ENCODE measurements at regions not wholly inside any gene's neighbourhood (a gene's known extent, or its start where the extent isn't known, plus 50 kb on each side); places are given as distances from the start of the nearest gene placed in this dataset.

DNA sequence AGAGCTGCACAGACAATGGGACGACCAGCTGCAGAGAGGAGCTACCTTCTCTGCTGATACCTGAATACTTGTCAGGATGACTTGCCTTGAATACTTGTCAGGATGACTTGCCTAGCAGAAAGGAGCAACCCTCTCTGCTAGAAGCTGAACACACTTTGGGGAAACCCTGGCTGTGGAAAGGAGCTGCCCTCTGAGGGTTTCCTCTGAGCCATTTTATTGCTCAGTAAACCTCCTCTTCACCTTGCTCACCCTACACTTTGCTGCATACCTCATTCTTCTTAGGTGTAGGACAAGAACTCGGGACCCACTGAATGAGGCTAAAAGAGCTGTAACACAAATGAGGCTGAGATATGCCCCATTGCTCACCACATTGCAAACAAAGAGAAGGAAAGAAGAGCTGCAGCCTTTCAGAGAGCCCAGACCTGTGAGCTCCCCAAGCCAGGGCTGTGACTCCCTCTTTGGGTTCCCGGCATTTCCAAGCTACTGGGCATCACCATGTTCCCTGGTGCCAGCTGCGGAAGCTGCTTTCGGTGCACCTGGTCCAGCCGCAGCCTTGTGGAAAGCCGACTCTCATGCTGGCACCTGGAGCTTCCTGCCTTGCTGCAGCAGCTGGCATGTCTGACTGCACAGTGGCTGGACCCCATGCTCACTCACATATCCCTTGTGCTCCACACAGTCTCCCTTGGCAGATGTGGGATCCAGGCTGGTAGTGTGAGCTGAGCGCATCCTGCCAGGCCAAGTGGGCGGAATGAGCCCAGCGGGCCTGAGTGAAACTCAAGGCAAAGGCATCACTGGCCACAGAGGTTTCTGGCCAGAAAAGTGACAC lies 106.7 kb upstream of the AHI1 start:
- TF ChIP-seq CTCF (conservative IDR thresholded peaks at IDR 0.05 in 1 of 2, IDR thresholded peaks at IDR 0.05 in 1 of 2; ENCODE audit: low read depth in 1 of 2, low read length in 2 of 2) = no peak
- TF ChIP-seq EZH2 (IDR thresholded peaks at IDR 0.05; ENCODE audit: low read length, missing control alignments) = no peak
- no peaks in the 10 kb centered on the region for H3K9me3 ChIP-seq (ENCODE audit: control insufficient read depth, insufficient read depth, low read depth, low read length)

GRCh38 chr6:135605278-135605790 lies 107.8 kb upstream of the AHI1 start:
- H3K4me2 ChIP-seq (ENCODE audit: extremely low read depth, insufficient read depth, low read length) = no peak overlapping the region
- DNase-seq (ENCODE audit: low read depth in 2 of 2) = no peak
- no peaks in the 10 kb centered on the region for H3K4me1 ChIP-seq (ENCODE audit: control insufficient read depth, extremely low read depth, insufficient read depth, low read length)
- no peaks in the 10 kb centered on the region for H3K27me3 ChIP-seq (ENCODE audit: control insufficient read depth, insufficient read depth, low read length)
- no peak for TF ChIP-seq EZH2 (IDR thresholded peaks at IDR 0.05; ENCODE audit: low read length, missing control alignments)
- no peak for TF ChIP-seq CTCF (conservative IDR thresholded peaks at IDR 0.05 in 1 of 2, IDR thresholded peaks at IDR 0.05 in 1 of 2; ENCODE audit: low read depth in 1 of 2, low read length in 2 of 2)
- H3K4me3 ChIP-seq (replicated peaks in 1 of 4; ENCODE audit: control extremely low read depth in 1 of 4, insufficient read depth in 1 of 4, low read depth in 3 of 4, low read length in 4 of 4) = no peak overlapping the region
- H4K20me1 ChIP-seq (ENCODE audit: control insufficient read depth, extremely low read depth, insufficient read depth, low read length) = no peaks in the 10 kb centered on the region
- H3K36me3 ChIP-seq (ENCODE audit: control insufficient read depth, insufficient read depth, low read length) = no peaks in the 10 kb centered on the region
- H3K27ac ChIP-seq (ENCODE audit: insufficient read depth, low read length) = no peak overlapping the region
- no peaks in the 10 kb centered on the region for H3K9me3 ChIP-seq (ENCODE audit: control insufficient read depth, insufficient read depth, low read depth, low read length)
- no peak overlapping the region for H3K9ac ChIP-seq (ENCODE audit: insufficient read depth, low read length)
- H3K79me2 ChIP-seq (ENCODE audit: control insufficient read depth, insufficient read depth, low read length) = no peaks in the 10 kb centered on the region
- no peak overlapping the region for H2AFZ ChIP-seq (ENCODE audit: low read length)

More for the DNA sequence above, 106.7 kb upstream of the AHI1 start:
- no peak overlapping the region for H3K9ac ChIP-seq (ENCODE audit: insufficient read depth, low read length)
- no peak overlapping the region for H2AFZ ChIP-seq (ENCODE audit: low read length)
- no peaks in the 10 kb centered on the region for H4K20me1 ChIP-seq (ENCODE audit: control insufficient read depth, extremely low read depth, insufficient read depth, low read length)
- no peaks in the 10 kb centered on the region for H3K36me3 ChIP-seq (ENCODE audit: control insufficient read depth, insufficient read depth, low read length)
- H3K27ac ChIP-seq (ENCODE audit: insufficient read depth, low read length) = no peak overlapping the region
- no peak overlapping the region for H3K4me2 ChIP-seq (ENCODE audit: extremely low read depth, insufficient read depth, low read length)
- DNase-seq (ENCODE audit: low read depth in 2 of 2) = no peak
- H3K4me3 ChIP-seq (replicated peaks in 1 of 4; ENCODE audit: control extremely low read depth in 1 of 4, insufficient read depth in 1 of 4, low read depth in 3 of 4, low read length in 4 of 4) = no peak overlapping the region
- no peaks in the 10 kb centered on the region for H3K4me1 ChIP-seq (ENCODE audit: control insufficient read depth, extremely low read depth, insufficient read depth, low read length)
- no peaks in the 10 kb centered on the region for H3K79me2 ChIP-seq (ENCODE audit: control insufficient read depth, insufficient read depth, low read length)
- no peaks in the 10 kb centered on the region for H3K27me3 ChIP-seq (ENCODE audit: control insufficient read depth, insufficient read depth, low read length)

- TF ChIP-seq CTCF (conservative IDR thresholded peaks at IDR 0.05 in 1 of 2, IDR thresholded peaks at IDR 0.05 in 1 of 2; ENCODE audit: low read depth in 1 of 2, low read length in 2 of 2) (no peak), EZH2 (IDR thresholded peaks at IDR 0.05; ENCODE audit: low read length, missing control alignments) (no peak)
- H4K20me1 ChIP-seq (ENCODE audit: control insufficient read depth, extremely low read depth, insufficient read depth, low read length) = no peaks in the 10 kb centered on the region
- H3K4me1 ChIP-seq (ENCODE audit: control insufficient read depth, extremely low read depth, insufficient read depth, low read length) = no peaks in the 10 kb centered on the region
- no peak overlapping the region for H3K4me2 ChIP-seq (ENCODE audit: extremely low read depth, insufficient read depth, low read length)
- DNase-seq (ENCODE audit: low read depth in 2 of 2) = no peak
- H3K4me3 ChIP-seq (replicated peaks in 1 of 4; ENCODE audit: control extremely low read depth in 1 of 4, insufficient read depth in 1 of 4, low read depth in 3 of 4, low read length in 4 of 4) = no peak overlapping the region
- no peak overlapping the region for H3K9ac ChIP-seq (ENCODE audit: insufficient read depth, low read length)
- no peaks in the 10 kb centered on the region for H3K79me2 ChIP-seq (ENCODE audit: control insufficient read depth, insufficient read depth, low read length)
- no peak overlapping the region for H3K27ac ChIP-seq (ENCODE audit: insufficient read depth, low read length)
- no peaks in the 10 kb centered on the region for H3K27me3 ChIP-seq (ENCODE audit: control insufficient read depth, insufficient read depth, low read length)
- H2AFZ ChIP-seq (ENCODE audit: low read length) = no peak overlapping the region
- no peaks in the 10 kb centered on the region for H3K9me3 ChIP-seq (ENCODE audit: control insufficient read depth, insufficient read depth, low read depth, low read length)
- no peaks in the 10 kb centered on the region for H3K36me3 ChIP-seq (ENCODE audit: control insufficient read depth, insufficient read depth, low read length)
These were observed 108.9 kb upstream of the AHI1 start for GRCh38 chr6:135606392-135606791.
